Natural killer cell treated with Interleukin-12 subunit alpha and Interleukin-12 subunit beta and Interleukin-15 and Interleukin-18, amount 100 ng/mL, for 72 hours (primary cell): ENCODE measurements at regions not wholly inside any gene's neighbourhood (a gene's known extent, or its start where the extent isn't known, plus 50 kb on each side); places are given as distances from the start of the nearest gene placed in this dataset.

ENCODE experiments used
- ATAC-seq, 2 donors: fragments of 150-1000 bp; cut with Tn5 transposase in 1 of 2; sonication (Bioruptor Pico), chemical (Tn5 transposase) in 1 of 2; 2 replicates each; pipeline ENCODE4 v1.10.0; 2021
- DNase-seq: peaks from one replicate; pipeline ENCODE4 v3.0.0; 2022; ENCODE audit warnings: low spot score
- H3K27ac Mint-ChIP-seq, 2 donors: 1 replicate in 1 of 2; 2 replicates in 1 of 2; pipeline ENCODE4 v1.8.0; 2022; ENCODE audit warnings: mixed read lengths in 2 of 2, mild to moderate bottlenecking in 1 of 2, moderate library complexity in 1 of 2
- H3K27me3 Mint-ChIP-seq, 2 donors: 1 replicate in 1 of 2; 2 replicates in 1 of 2; pipeline ENCODE4 v1.8.0; 2022; ENCODE audit warnings: mixed read lengths in 2 of 2
- H3K36me3 Mint-ChIP-seq: one replicate; pipeline ENCODE4 v1.8.0; 2022; ENCODE audit warnings: mixed read lengths
- H3K4me1 Mint-ChIP-seq, 2 donors: 1 replicate in 1 of 2; 2 replicates in 1 of 2; pipeline ENCODE4 v1.8.0; 2022; ENCODE audit warnings: low read depth in 2 of 2, mixed read lengths in 2 of 2, mild to moderate bottlenecking in 1 of 2
- H3K4me3 Mint-ChIP-seq: one replicate; pipeline ENCODE4 v1.8.0; 2022; ENCODE audit warnings: mixed read lengths
- H3K9me3 Mint-ChIP-seq: 2 replicates; pipeline ENCODE4 v1.8.0; 2022; ENCODE audit warnings: mixed read lengths

DNA sequence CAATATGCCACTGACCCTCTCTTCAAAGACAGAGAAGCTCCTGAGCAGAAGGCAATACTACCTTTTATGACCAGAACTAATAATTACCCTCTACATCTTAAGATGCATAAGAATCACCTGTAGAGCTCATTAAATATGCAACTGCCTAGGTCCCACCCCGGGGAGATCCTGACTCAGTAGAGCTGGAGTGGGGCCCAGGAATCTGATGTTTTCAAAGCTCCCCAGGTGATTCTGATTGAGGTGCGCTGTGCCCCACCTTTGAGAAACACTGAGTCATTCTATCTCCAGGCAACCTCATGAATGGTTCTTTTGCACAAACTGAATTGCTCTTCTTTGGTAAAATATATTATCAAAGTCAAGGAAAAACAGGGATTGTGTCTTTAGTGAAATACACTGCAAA lies 149.3 kb upstream of the BMP4 start:
- DNase-seq (no peak), ATAC-seq (no peak)
- peaks cover 6% of the 10 kb centered on the region for H3K9me3 Mint-ChIP-seq
- no peaks in the 10 kb centered on the region for H3K27me3 Mint-ChIP-seq
- no peaks in the 10 kb centered on the region for H3K4me1 Mint-ChIP-seq
- no peak overlapping the region for H3K27ac Mint-ChIP-seq
- H3K4me3 Mint-ChIP-seq = no peak overlapping the region
- no peaks in the 10 kb centered on the region for H3K36me3 Mint-ChIP-seq

DNA sequence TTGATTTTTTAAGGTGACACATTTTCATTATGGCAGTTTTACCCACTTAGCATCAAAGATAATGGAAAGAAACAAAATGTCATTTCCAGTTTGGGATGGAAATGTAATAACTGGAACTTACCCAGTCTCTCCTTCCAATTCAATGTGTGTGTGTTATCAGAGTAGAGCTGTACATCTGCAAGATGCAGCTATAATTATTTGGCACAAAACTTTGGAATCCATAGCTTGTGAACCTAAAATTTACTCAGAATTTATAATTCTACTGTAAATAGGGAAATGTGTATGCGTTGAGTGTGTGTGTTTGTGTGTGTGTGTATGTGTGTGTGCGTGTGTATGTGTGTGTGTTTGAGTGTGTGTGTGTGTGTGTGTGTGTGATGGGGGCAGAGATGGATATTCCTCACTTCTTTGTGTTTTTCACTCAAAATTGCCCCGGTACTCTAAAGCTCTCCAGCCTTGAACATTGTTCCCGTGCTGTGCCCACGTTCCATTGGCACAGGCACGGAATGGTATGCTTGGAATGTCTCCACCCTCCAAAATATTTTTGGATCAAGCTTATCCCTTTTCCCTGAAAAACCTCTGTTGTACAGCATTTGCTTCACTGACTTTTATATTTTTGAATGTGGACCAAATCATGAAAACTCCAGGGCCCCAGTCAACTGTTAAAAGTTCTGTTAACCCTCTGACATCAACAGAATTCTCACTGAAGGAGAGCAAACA lies 150.2 kb upstream of the BMP4 start:
- no peak for ATAC-seq
- Mint-ChIP-seq H3K27me3 (no peaks in the 10 kb centered on the region), H3K36me3 (no peaks in the 10 kb centered on the region), H3K4me1 (no peaks in the 10 kb centered on the region), H3K27ac (no peak overlapping the region), H3K4me3 (no peak overlapping the region), H3K9me3 (peaks cover 8% of the 10 kb centered on the region)
- no peak for DNase-seq

DNA sequence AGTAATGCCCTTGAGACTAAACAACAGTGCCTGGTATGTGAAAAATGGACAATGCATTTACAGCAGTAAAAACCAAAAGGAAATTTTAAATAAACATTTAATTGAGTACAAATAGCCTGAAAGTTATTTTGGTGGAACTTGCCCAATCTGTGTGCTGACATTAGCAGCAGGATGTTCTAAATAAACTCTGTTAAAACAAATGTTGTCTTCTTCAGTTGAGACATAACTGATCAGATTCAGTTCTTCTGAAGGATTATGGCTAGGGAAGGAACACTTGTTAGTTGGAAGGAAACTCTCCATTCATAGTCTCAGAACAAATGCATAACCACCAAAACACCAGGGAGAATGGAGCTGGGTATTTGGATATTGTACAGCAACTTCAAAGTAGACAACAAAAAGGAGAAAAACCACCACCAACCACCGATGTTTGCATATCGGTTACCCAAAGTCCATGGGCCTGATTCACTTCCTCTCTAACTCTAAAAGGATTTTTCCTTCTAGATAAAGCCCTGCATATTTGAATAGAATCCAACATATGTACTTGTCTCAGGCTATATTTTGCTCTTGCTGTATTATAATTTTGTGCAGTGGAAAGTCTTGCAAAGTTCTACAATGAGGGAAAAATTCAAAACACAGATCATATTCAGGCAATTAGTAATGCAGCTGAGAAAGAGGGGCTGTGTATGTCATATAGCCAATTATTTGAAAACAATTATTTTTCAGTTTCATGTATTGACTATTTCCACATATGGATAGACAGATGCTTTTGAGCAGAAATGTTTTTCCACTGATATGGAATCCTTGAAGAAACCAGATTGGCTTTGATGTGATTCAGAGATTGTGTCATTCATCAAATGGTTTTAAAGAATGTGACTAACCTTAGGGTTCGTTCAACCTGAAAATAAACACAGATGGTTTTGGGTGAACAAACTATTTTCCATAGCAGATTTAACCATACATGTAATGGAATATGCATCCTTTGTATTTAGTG lies 152.2 kb upstream of the BMP4 start:
- Mint-ChIP-seq H3K27ac (no peak overlapping the region), H3K4me3 (no peak overlapping the region), H3K36me3 (no peaks in the 10 kb centered on the region), H3K9me3 (peaks cover 12% of the 10 kb centered on the region), H3K27me3 (no peaks in the 10 kb centered on the region), H3K4me1 (no peaks in the 10 kb centered on the region)
- no peak for ATAC-seq
- DNase-seq = no peak

DNA sequence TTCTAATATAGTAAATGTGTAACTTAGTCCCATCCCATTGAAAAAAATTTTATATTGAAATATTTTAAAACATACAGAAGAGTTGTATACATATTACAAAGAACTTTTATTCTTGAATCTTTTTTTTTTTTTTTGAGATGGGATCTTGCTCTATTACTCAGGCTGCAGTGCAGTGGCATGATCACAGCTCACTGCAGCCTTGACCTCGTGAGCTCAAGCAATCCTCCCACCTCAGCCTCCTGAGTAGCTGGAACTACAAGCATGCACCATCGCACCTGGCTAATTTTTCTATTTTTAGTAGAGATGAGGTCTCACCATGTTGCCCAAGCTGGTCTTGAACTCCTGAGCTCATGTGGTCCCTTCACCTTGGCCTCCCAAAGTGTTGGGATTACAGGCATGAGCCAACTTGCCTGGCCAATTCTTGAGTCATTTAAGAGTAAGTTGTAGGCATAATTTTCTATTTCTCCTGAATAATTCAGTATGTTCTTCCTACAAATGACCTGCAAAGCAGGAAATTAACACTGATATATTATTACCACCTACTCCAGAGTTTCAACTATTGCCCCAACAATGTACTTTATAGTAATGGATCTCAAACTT lies 153.0 kb upstream of the BMP4 start:
- no peak overlapping the region for H3K27ac Mint-ChIP-seq
- no peak for DNase-seq
- no peaks in the 10 kb centered on the region for H3K4me1 Mint-ChIP-seq
- H3K36me3 Mint-ChIP-seq = no peaks in the 10 kb centered on the region
- peaks cover 12% of the 10 kb centered on the region for H3K9me3 Mint-ChIP-seq
- no peak overlapping the region for H3K4me3 Mint-ChIP-seq
- H3K27me3 Mint-ChIP-seq = no peaks in the 10 kb centered on the region
- no peak for ATAC-seq

DNA sequence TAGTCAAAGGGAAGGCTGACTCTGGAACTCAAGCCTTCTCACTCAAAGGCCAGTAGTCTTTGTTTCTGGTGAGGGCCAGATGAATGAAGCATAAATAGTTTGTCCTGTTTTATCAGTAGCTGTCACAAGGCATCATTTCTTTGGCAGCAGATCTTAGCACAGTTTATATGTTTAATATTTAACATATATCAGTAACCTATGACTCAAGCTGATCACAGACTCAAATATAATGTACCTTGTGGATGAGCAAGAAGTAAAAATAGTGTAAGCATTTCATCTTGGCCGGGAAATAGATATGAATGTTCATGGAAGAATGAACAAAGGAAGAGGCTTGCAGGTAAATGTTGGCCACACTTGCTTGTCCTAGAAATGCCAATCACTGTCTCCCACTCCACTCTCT lies 158.3 kb upstream of the BMP4 start:
- peaks cover 9% of the 10 kb centered on the region for H3K9me3 Mint-ChIP-seq
- no peaks in the 10 kb centered on the region for H3K27me3 Mint-ChIP-seq
- H3K4me1 Mint-ChIP-seq = no peaks in the 10 kb centered on the region
- DNase-seq = no peak
- H3K27ac Mint-ChIP-seq = no peak overlapping the region
- ATAC-seq = no peak
- no peaks in the 10 kb centered on the region for H3K36me3 Mint-ChIP-seq
- no peak overlapping the region for H3K4me3 Mint-ChIP-seq

DNA sequence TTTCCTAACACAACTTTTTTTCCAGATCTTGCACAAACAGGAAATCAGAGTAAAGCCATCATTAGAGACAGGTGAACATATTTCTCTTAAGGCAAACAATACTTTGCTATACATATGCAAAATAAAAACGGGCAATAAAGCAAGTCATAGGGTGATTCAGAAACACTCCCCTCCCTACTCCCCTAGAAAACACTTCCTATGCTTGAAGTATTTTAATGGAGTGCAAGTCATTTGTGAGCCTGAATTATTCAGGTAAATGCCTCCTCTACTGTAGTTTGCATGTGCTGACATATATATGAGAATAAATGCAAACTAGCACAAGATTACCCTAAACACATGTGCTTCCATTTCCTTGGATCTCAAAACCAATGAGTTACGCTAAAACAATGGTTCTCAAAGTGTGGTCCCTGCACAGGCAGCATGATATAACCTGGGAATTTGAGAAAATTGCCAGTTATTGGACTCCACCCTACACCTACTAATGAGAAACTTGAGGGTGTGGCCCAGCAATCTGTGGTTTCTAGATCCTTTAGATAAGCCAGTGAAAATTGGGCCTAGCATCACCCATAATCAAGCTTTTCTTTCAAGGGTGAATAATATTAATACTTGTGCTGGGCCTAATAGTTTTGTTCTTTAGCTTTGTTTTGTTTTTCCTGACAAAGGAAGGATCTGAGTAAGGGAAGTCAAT lies 159.7 kb upstream of the BMP4 start:
- no peak for ATAC-seq
- Mint-ChIP-seq H3K36me3 (no peaks in the 10 kb centered on the region), H3K27ac (no peak overlapping the region), H3K4me1 (no peaks in the 10 kb centered on the region), H3K9me3 (peaks cover 9% of the 10 kb centered on the region), H3K27me3 (no peaks in the 10 kb centered on the region), H3K4me3 (no peak overlapping the region)
- no peak for DNase-seq

DNA sequence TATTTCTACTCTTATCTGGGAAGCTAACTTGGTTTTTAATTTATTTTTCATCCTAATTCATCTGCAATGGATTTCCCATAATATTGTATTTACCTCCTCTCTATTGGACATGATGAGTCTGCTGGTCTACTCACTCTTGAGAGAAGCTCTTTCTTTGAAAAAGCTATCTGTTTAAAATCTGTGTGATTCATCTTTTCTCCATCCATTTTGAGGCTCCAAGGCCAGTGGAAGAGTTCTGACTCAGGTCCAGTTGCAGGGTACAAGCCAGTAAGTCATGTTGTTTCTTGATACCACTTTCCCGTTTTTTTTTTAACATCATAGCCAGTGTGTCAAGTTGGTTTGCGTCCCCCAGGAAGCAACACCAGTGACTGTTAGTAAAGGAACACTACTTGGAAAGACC lies 160.3 kb upstream of the BMP4 start:
- Mint-ChIP-seq H3K27ac (no peak overlapping the region), H3K4me3 (no peak overlapping the region), H3K9me3 (peaks cover 5% of the 10 kb centered on the region), H3K4me1 (no peaks in the 10 kb centered on the region), H3K27me3 (no peaks in the 10 kb centered on the region), H3K36me3 (no peaks in the 10 kb centered on the region)
- no peak for DNase-seq
- ATAC-seq = no peak

DNA sequence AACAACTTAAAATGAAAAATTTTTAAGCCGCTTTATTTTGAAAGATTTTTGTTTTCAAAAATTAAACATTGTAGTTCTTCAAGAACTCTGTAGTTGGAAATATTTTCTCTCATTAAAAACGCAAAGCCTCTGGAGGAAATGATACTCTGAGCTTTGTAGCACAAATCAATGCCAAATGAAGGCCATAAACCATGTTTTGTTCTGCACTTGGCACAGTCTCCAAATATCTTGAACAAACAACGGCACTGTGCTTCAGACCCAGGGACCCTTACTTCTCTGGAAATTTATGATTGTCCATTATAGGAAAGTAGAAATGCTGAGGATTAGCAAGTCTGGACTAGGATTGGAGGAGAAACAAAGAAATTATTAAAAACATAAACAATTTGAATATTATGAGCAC lies 160.8 kb upstream of the BMP4 start:
- Mint-ChIP-seq H3K27me3 (no peaks in the 10 kb centered on the region), H3K9me3 (peaks cover under 1% of the 10 kb centered on the region), H3K4me1 (no peaks in the 10 kb centered on the region), H3K36me3 (no peaks in the 10 kb centered on the region), H3K27ac (no peak overlapping the region), H3K4me3 (no peak overlapping the region)
- DNase-seq = no peak
- no peak for ATAC-seq

DNA sequence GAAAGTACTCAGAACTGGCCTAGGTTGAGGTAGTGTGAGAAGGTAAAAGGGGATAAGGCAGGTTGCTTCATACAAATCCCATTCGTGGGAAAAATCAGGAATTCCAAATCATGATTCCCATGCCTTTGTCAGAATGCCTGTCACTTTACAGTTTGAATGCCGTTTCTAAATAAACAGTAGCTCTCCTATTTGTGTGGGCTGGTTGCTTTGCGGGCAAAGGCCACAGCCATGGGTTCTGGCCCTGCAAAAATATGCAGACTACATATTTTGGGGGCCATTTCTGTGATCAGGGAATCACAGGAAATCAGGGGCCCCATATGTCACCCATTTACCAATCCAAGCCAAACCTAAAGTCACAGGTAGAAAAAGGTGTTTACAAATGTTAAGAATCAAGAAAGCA lies 161.3 kb upstream of the BMP4 start:
- H3K4me3 Mint-ChIP-seq = no peak overlapping the region
- ATAC-seq = no peak
- no peaks in the 10 kb centered on the region for H3K27me3 Mint-ChIP-seq
- H3K36me3 Mint-ChIP-seq = no peaks in the 10 kb centered on the region
- H3K4me1 Mint-ChIP-seq = no peaks in the 10 kb centered on the region
- no peak overlapping the region for H3K27ac Mint-ChIP-seq
- DNase-seq = no peak
- no peaks in the 10 kb centered on the region for H3K9me3 Mint-ChIP-seq

DNA sequence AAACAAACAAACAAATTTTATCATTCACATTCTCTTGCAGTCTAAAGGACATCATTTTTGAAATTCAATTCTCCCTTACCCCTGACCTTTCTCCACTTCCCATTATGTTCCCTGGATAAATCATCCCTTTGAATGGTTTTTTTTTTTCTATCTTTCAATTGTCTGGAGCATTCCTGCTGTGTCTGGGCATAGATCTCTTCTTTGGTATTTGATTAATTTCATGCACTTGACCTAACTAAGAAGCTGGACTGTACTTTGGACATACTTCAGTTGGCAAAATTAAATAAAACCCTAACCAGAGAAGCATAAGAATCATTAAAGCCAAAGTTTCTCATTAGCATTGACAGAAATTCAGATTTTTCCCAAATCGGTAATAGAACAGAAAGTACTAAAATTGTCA lies 163.6 kb upstream of the BMP4 start:
- no peak for ATAC-seq
- Mint-ChIP-seq H3K4me1 (no peaks in the 10 kb centered on the region), H3K9me3 (peaks cover 4% of the 10 kb centered on the region), H3K4me3 (no peak overlapping the region), H3K27me3 (no peaks in the 10 kb centered on the region), H3K36me3 (no peaks in the 10 kb centered on the region), H3K27ac (no peak overlapping the region)
- no peak for DNase-seq

DNA sequence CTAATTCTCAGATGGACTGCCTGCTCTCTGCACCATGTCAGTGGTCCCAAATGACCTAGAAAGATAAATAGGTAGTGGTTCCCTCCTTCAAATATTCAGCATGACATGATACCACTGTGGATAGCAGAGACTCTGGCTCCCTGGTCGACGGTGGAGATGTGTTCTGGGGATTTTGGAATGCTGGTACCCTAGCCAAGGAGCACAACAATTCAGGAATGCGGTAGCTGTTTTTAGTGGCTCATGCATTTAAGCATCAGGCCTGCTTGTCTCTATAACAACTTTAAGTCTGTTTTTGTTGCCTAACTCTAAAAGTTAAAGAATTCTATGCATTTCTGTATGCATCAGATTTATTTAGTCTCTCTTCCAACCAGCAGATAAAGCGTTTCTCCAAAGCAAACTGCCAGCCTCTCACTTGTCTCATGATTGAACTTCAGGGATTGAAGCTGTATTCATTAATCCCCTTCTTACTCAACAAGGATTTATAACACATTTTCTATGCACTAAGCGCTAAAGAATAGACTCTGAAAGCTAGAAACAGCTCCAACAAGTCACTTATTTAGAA lies 164.9 kb upstream of the BMP4 start:
- no peak for ATAC-seq
- Mint-ChIP-seq H3K27ac (no peak overlapping the region), H3K36me3 (no peaks in the 10 kb centered on the region)

DNA sequence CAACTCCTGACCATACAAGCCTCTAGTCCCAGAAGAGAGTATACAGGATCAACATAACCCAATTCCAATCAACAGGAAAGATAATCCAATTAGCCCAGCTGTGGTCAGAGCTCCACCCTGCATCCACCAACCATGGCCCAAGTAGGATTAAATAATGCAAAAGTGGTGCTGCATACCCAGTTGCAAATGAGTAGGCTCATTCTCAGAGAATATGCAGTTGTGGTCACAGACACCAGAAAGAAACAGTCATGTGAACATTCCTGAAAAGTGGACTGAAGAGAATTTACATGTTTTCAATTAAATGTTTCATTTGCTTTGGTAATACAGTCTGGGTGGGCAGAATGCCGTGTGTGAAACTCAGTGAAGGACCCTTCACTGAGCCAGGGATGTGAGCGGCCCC lies 167.2 kb upstream of the BMP4 start:
- Mint-ChIP-seq H3K36me3 (no peaks in the 10 kb centered on the region), H3K4me1 (no peaks in the 10 kb centered on the region), H3K27ac (no peak overlapping the region), H3K4me3 (no peak overlapping the region), H3K9me3 (peaks cover 4% of the 10 kb centered on the region), H3K27me3 (no peaks in the 10 kb centered on the region)
- ATAC-seq (no peak), DNase-seq (no peak)

More for the DNA sequence above, 164.9 kb upstream of the BMP4 start:
- no peaks in the 10 kb centered on the region for H3K27me3 Mint-ChIP-seq
- DNase-seq = no peak
- H3K4me1 Mint-ChIP-seq = no peaks in the 10 kb centered on the region
- H3K9me3 Mint-ChIP-seq = peaks cover 4% of the 10 kb centered on the region
- no peak overlapping the region for H3K4me3 Mint-ChIP-seq

DNA sequence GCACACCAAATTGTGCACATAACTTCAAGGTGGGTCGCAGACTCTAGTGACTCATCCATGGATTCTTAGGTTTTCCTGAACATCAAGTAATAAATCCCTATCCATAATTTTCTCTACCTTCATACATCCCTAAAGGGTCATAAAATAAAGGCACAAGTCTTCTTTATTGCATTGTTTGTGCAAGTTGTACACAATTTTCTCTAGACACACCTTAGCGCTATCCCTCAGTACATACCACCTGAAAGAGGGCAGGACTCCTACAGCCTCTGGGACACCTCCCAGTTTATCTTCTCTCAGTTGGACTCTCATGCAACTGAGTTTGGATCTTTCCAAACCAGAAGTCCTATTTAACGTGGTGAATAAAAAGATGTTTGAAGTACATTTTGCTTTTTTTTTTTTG lies 168.5 kb upstream of the BMP4 start:
- H3K4me3 Mint-ChIP-seq = no peak overlapping the region

More for the DNA sequence above, 168.5 kb upstream of the BMP4 start:
- no peaks in the 10 kb centered on the region for H3K4me1 Mint-ChIP-seq
- no peak overlapping the region for H3K27ac Mint-ChIP-seq
- ATAC-seq (no peak), DNase-seq (no peak)
- peaks cover 4% of the 10 kb centered on the region for H3K9me3 Mint-ChIP-seq
- H3K36me3 Mint-ChIP-seq = no peaks in the 10 kb centered on the region
- no peaks in the 10 kb centered on the region for H3K27me3 Mint-ChIP-seq
